Motor neuron (in vitro differentiated cells): ENCODE measurements at regions not wholly inside any gene's neighbourhood (a gene's known extent, or its start where the extent isn't known, plus 50 kb on each side); places are given as distances from the start of the nearest gene placed in this dataset.
"Not testable (repeated sequence)": the region's sequence is repeated elsewhere in the genome, so short reads cannot be mapped to it uniquely, and the experiment has no call there.

Experiments used
- ATAC-seq, 8 experiments: fragments of 200-7000 bp; cut with Tn5 transposase; replicated peaks in 6 of 8; 2 replicates each; pipeline ENCODE4 v1.8.0; 2021; ENCODE audit warnings: mild to moderate bottlenecking in 8 of 8, moderate library complexity in 8 of 8
- H3K27ac ChIP-seq, 2 donors: fragments of 250-450 bp; sonication (Bioruptor Pico); 2 replicates each; pipeline ENCODE4 v1.9.0; 2021; ENCODE audit warnings: antibody characterized with exemption in 2 of 2, mild to moderate bottlenecking in 2 of 2, moderate library complexity in 1 of 2
- H3K4me1 ChIP-seq, 2 donors: fragments of 250-450 bp; sonication (Bioruptor Pico); replicated peaks in 1 of 2; 2 replicates each; pipeline ENCODE4 v1.6.1; 2021; ENCODE audit warnings: antibody characterized with exemption in 2 of 2, mild to moderate bottlenecking in 2 of 2, moderate library complexity in 1 of 2
- H3K4me3 ChIP-seq, 5 donors: fragments of 250-450 bp; sonication (Bioruptor Pico); 2 replicates each; pipeline ENCODE4 v1.9.0; 2021; ENCODE audit warnings: antibody characterized with exemption in 5 of 5, mild to moderate bottlenecking in 5 of 5, moderate library complexity in 4 of 5
- WGBS, 10 experiments: fragments of 450-650 bp; shearing (Covaris generic); methylation state at CpG; one replicate each; pipeline ENCODE4 v1.0.0; 2022; 5-methylcytosine and 5-hydroxymethylcytosine counted together
- in situ Hi-C, 9 experiments: fragments of 400-800 bp; cut with MboI; loops; one replicate each; pipeline ENCODE4 v1.15.0; 2021; ENCODE audit warnings: low sequenced_read_pairs in 9 of 9, low pct_unique_long_range_greater_than_20kb in 2 of 9; ENCODE audit not compliant: unreplicated experiment in 9 of 9

- ATAC-seq, result no peak
- no peak overlapping the region for H3K4me3 ChIP-seq
- WGBS, 10 experiments, result 0 to 100% (median 80%) methylated on average over 1 to 2 of the region's 2 CpGs; no CpG with 5 or more reads in 5 of the 10 experiments
- in situ Hi-C loops, result no loop called here
- H3K4me1 ChIP-seq, result no peaks in the 10 kb centered on the region
- peak overlapping the region in 1 of 2 donors; percentile 53 for H3K27ac ChIP-seq
Observed at GRCh38 chr22:22772883-22773282, 114.7 kb upstream of the IGLL5 start.

GRCh38 chr22:22773427-22773826 lies 114.2 kb upstream of the IGLL5 start:
- no peaks in the 10 kb centered on the region for H3K4me1 ChIP-seq
- H3K27ac ChIP-seq, result peak overlapping the region in 1 of 2 donors; percentile 53
- WGBS, 10 experiments, result 59 to 86% (median 80%) methylated on average over 1 to 4 of the region's 5 CpGs; no CpG with 5 or more reads in 7 of the 10 experiments
- no peak overlapping the region for H3K4me3 ChIP-seq
- in situ Hi-C loops, result no loop called here
- no peak for ATAC-seq

- peak overlapping the region; percentile 25 to 53 for H3K27ac ChIP-seq
- 0 to 55% (median 31%) methylated on average over 2 to 5 of the region's 7 CpGs; no CpG with 5 or more reads in 3 of the 10 experiments for WGBS, 10 experiments
- no peaks in the 10 kb centered on the region for H3K4me1 ChIP-seq
- in situ Hi-C loops, result no loop called here
- H3K4me3 ChIP-seq, result no peak overlapping the region
- no peak for ATAC-seq
Observed at GRCh38 chr22:22773979-22774604, 113.5 kb upstream of the IGLL5 start.

- peak overlapping the region in 1 of 2 donors; percentile 49 for H3K27ac ChIP-seq
- 0 to 83% (median 45%) methylated on average over 1 to 3 of the region's 3 CpGs; no CpG with 5 or more reads in 5 of the 10 experiments for WGBS, 10 experiments
- in situ Hi-C loops, result loop anchor here in 1 of 9 experiments (25.0 kb wide), 1 partner anchor 363 kb away; the partner anchor contains the start of genes RAB36 and RSPH14
- ATAC-seq, H3K4me1 ChIP-seq, H3K4me3 ChIP-seq: not testable (repeated sequence)
Observed at GRCh38 chr22:22774762-22775161, 112.9 kb upstream of the IGLL5 start.

- in situ Hi-C loops, result loop anchor here in 1 of 9 experiments (25.0 kb wide), 1 partner anchor 361 kb away; the partner anchor contains the start of genes RAB36 and RSPH14
- 0 to 80% (median 39%) methylated on average over 1 to 2 of the region's 3 CpGs; no CpG with 5 or more reads in 2 of the 10 experiments for WGBS, 10 experiments
- Histone ChIP-seq H3K4me3 (no peak overlapping the region), H3K27ac (peak overlapping the region in 1 of 2 donors; percentile 61), H3K4me1 (no peaks in the 10 kb centered on the region)
- no peak for ATAC-seq
Observed at GRCh38 chr22:22776121-22776520, 111.5 kb upstream of the IGLL5 start.

- H3K4me1 ChIP-seq, result no peaks in the 10 kb centered on the region
- no peak overlapping the region for H3K4me3 ChIP-seq
- ATAC-seq, result no peak
- H3K27ac ChIP-seq, result no peak overlapping the region
- 48 to 100% (median 68%) methylated on average over 1 to 4 of the region's 4 CpGs; no CpG with 5 or more reads in 2 of the 10 experiments for WGBS, 10 experiments
- in situ Hi-C loops, result loop anchor here in 1 of 9 experiments (25.0 kb wide), 1 partner anchor 358 kb away; the partner anchor contains the start of genes RAB36 and RSPH14
Observed at GRCh38 chr22:22779213-22779612, 108.4 kb upstream of the IGLL5 start.

- Histone ChIP-seq H3K4me3 (no peak overlapping the region), H3K27ac (no peak overlapping the region), H3K4me1 (no peaks in the 10 kb centered on the region)
- ATAC-seq, result no peak
- WGBS, 10 experiments, result 9 to 58% (median 35%) methylated on average over 1 to 3 of the region's 3 CpGs
- in situ Hi-C loops, result loop anchor here in 1 of 9 experiments (25.0 kb wide), 1 partner anchor 354 kb away; the partner anchor contains the start of genes RAB36 and RSPH14
Observed at GRCh38 chr22:22783575-22783974, 104.0 kb upstream of the IGLL5 start.

GRCh38 chr22:22784249-22785039 lies 103.2 kb upstream of the IGLL5 start:
- in situ Hi-C loops, result loop anchor here in 1 of 9 experiments (25.0 kb wide), 1 partner anchor 353 kb away; the partner anchor contains the start of genes RAB36 and RSPH14

GRCh38 chr22:22785316-22786065 lies 102.1 kb upstream of the IGLL5 start:
- in situ Hi-C loops, result loop anchor here in 1 of 9 experiments (25.0 kb wide), 1 partner anchor 352 kb away; the partner anchor contains the start of genes RAB36 and RSPH14
- 21 to 75% (median 42%) methylated on average over 2 to 7 of the region's 13 CpGs; no CpG with 5 or more reads in 1 of the 10 experiments for WGBS, 10 experiments
- ATAC-seq, result no peak

More at GRCh38 chr22:22784249-22785039, 103.2 kb upstream of the IGLL5 start:
- Histone ChIP-seq H3K27ac (peak overlapping the region; percentile 26 to 37), H3K4me3 (no peak overlapping the region), H3K4me1 (no peaks in the 10 kb centered on the region)
- no peak for ATAC-seq
- 0 to 60% (median 38%) methylated on average over 1 to 3 of the region's 3 CpGs; no CpG with 5 or more reads in 1 of the 10 experiments for WGBS, 10 experiments

GRCh38 chr22:22786301-22787115 lies 101.1 kb upstream of the IGLL5 start:
- in situ Hi-C loops, result loop anchor here in 1 of 9 experiments (25.0 kb wide), 1 partner anchor 351 kb away; the partner anchor contains the start of genes RAB36 and RSPH14
- 12 to 71% (median 63%) methylated on average over 1 to 10 of the region's 18 CpGs; no CpG with 5 or more reads in 1 of the 10 experiments for WGBS, 10 experiments
- Histone ChIP-seq H3K4me1 (no peaks in the 10 kb centered on the region), H3K4me3 (no peak overlapping the region), H3K27ac (peak overlapping the region in 1 of 2 donors; percentile 46)
- no peak for ATAC-seq

More at GRCh38 chr22:22785316-22786065, 102.1 kb upstream of the IGLL5 start:
- H3K27ac ChIP-seq, result peak overlapping the region in 1 of 2 donors; percentile 46
- H3K4me3 ChIP-seq, result no peak overlapping the region
- H3K4me1 ChIP-seq, result no peaks in the 10 kb centered on the region

- 70 to 87% (median 80%) methylated on average over 1 to 3 of the region's 6 CpGs; no CpG with 5 or more reads in 5 of the 10 experiments for WGBS, 10 experiments
- in situ Hi-C loops, result loop anchor here in 1 of 9 experiments (25.0 kb wide), 1 partner anchor 350 kb away; the partner anchor contains the start of genes RAB36 and RSPH14
- H3K4me3 ChIP-seq, result no peak overlapping the region
Observed at GRCh38 chr22:22787151-22787550, 100.5 kb upstream of the IGLL5 start.

More at GRCh38 chr22:22787151-22787550, 100.5 kb upstream of the IGLL5 start:
- Histone ChIP-seq H3K27ac (no peak overlapping the region), H3K4me1 (no peaks in the 10 kb centered on the region)
- no peak for ATAC-seq
